ENCODE measurements at regions not wholly inside any gene's neighbourhood (a gene's known extent, or its start where the extent isn't known, plus 50 kb on each side); places are given as distances from the start of the nearest gene placed in this dataset.
"Not testable (repeated sequence)": the region's sequence is repeated elsewhere in the genome, so short reads cannot be mapped to it uniquely, and the experiment has no call there.

DNA sequence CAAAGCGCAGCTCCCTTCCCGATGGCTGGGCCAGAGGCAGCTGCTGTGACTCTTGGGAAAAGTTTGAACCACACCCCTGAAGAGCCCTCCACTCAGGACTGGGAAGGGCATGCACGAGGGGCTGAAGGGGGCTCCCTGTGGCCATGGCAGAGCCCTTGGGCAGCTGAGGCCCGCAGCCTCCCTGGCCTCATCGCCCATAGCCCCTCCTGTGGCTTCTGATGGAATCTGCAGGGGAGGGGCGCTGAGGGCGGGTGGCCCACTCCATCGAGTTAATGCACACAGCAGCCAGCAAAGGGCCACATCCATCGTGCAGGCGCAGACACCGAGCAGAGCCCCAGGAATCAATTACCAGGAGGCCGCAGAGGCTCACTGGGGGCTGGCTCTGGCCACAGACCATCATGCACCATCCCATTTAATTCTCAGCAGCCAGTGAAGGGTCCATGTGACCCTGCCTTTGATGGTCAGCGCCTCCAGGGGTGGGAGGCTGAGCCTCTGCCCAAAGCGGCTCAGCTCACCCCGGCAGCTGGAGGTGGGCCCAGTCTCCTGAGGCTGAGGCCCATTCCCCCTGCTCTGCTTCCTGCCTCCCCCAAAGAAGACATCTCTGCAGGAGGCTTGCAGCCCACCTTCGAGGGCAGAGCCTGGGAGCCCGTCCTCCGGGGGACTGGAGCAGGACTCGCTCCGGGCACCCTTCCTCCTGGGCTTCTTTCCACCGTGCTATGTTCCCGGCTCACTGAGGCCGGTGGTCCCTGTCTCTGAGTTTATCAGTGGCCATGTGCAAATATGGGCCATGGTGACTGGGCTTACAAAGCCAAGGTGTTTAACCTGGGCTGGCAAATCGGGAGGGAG is 1410.2 kb downstream of the BRD1 start:
- WGBS (ENCODE audit: insufficient coverage): 79% methylated on average over 20 of the region's 24 CpGs
- ChIA-PET POLR2A (no interaction called here), CTCF (no interaction called here)
- Histone ChIP-seq H3K4me1 (ENCODE audit: control insufficient read depth in 1 of 2, extremely low read depth in 1 of 2, insufficient read depth in 2 of 2, low read length in 2 of 2) (no peaks in the 10 kb centered on the region), H3K4me3 (ENCODE audit: control insufficient read depth in 1 of 2, extremely low read depth in 1 of 2, low read length in 1 of 2) (no peak overlapping the region), H3K36me3 (ENCODE audit: control insufficient read depth in 2 of 2, extremely low read depth in 1 of 2, insufficient read depth in 1 of 2, low read length in 1 of 2) (no peaks in the 10 kb centered on the region), H3K9me3 (no peaks in the 10 kb centered on the region), H3K27ac (ENCODE audit: low read length) (no peak overlapping the region), H3K27me3 (replicated peaks in 1 of 2; ENCODE audit: control insufficient read depth in 2 of 2, extremely low read depth in 1 of 2, insufficient read depth in 2 of 2, low read length in 1 of 2) (peaks cover 0 to 16% of the 10 kb centered on the region in 2 experiments)
- no peak overlapping the region for H3K4me3 Mint-ChIP-seq
- peaks cover 11 to 19% of the 10 kb centered on the region in 2 donors for H3K27me3 Mint-ChIP-seq
- ATAC-seq (replicated peaks in 1 of 4): no peak
- H3K36me3 Mint-ChIP-seq: no peaks in the 10 kb centered on the region
- DNase-seq: no peak
- H3K9me3 Mint-ChIP-seq: no peaks in the 10 kb centered on the region
- no peak overlapping the region for H3K27ac Mint-ChIP-seq
- H3K4me1 Mint-ChIP-seq: no peaks in the 10 kb centered on the region

DNA sequence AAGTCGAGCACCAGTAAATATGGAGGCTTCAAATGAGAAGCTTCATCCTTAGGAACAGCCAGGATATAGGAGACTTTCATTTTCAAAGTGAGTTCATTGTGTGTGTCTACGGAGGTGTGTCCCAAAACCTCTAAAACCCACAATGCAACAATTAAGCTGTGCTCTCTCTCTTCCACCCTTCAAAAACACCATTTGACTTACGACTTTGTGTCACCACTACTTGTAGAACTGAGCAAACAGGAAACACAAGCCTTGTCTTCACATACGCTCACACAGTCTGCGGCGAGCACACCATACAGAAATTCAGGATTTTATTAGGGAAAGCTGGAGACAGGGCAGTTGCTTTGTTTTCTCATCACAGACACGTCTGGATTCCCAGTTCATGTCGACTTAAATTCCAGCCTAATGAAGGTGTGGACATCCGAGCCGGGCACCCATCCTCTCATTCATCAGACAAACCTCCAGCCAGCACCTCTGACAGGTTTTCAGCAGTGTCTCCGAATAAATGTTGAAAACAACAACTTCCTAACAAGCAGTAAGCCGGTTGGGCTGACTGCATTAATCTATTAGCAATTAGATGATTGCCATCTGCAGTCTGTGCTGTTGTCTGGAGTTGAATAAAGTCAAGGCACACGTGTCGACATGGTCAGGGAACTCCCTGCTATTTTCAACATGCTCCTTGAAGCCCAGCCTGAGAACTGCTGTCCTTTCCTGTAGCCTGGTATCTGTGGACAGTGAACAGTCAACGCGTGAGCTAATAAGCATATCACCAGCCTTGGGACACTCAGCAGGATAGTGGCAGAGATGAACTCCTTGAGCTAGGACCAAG is 1411.1 kb downstream of the BRD1 start:
- Histone ChIP-seq H3K27me3 (replicated peaks in 1 of 2; ENCODE audit: control insufficient read depth in 2 of 2, extremely low read depth in 1 of 2, insufficient read depth in 2 of 2, low read length in 1 of 2) (peaks cover 0 to 16% of the 10 kb centered on the region in 2 experiments), H3K9me3 (no peaks in the 10 kb centered on the region), H3K27ac (ENCODE audit: low read length) (no peak overlapping the region), H3K4me3 (ENCODE audit: control insufficient read depth in 1 of 2, extremely low read depth in 1 of 2, low read length in 1 of 2) (no peak overlapping the region), H3K4me1 (ENCODE audit: control insufficient read depth in 1 of 2, extremely low read depth in 1 of 2, insufficient read depth in 2 of 2, low read length in 2 of 2) (no peaks in the 10 kb centered on the region), H3K36me3 (ENCODE audit: control insufficient read depth in 2 of 2, extremely low read depth in 1 of 2, insufficient read depth in 1 of 2, low read length in 1 of 2) (no peaks in the 10 kb centered on the region)
- H3K27ac Mint-ChIP-seq: no peak overlapping the region
- no peaks in the 10 kb centered on the region for H3K9me3 Mint-ChIP-seq
- H3K36me3 Mint-ChIP-seq: no peaks in the 10 kb centered on the region
- H3K4me3 Mint-ChIP-seq: no peak overlapping the region
- ChIA-PET CTCF (no interaction called here), POLR2A (no interaction called here)
- H3K4me1 Mint-ChIP-seq: no peaks in the 10 kb centered on the region
- DNase-seq (no peak), ATAC-seq (replicated peaks in 1 of 4) (no peak)
- WGBS (ENCODE audit: insufficient coverage): 67% methylated on average over 8 of the region's 16 CpGs
- H3K27me3 Mint-ChIP-seq: peaks cover 12 to 18% of the 10 kb centered on the region in 2 donors

DNA sequence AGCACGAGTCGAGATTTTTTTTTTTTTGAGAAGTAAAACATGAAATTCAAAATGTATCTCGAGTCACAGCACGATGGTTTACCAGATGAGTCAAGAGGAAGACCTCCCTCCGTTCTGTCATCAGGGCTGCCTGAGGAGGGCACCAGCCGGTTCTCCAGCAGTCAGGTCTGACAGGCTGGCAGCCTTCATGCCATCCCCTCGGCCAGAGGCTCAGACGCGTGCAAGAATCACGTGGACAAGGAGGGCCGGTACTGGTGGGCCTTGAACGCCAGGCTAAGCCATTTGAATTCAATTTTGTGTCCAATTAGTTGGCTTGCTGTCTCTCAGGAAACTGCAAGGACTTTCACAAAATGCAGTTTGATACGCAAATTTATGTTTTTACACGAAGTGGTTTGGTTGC is 1412.2 kb downstream of the BRD1 start:
- no peaks in the 10 kb centered on the region for H3K9me3 ChIP-seq
- no peaks in the 10 kb centered on the region for H3K4me1 ChIP-seq (ENCODE audit: control insufficient read depth in 1 of 2, extremely low read depth in 1 of 2, insufficient read depth in 2 of 2, low read length in 2 of 2)
- H3K27me3 ChIP-seq (replicated peaks in 1 of 2; ENCODE audit: control insufficient read depth in 2 of 2, extremely low read depth in 1 of 2, insufficient read depth in 2 of 2, low read length in 1 of 2): peaks cover 0 to 13% of the 10 kb centered on the region in 2 experiments
- WGBS (ENCODE audit: insufficient coverage): 79% methylated on average over 10 of the region's 14 CpGs
- H3K27ac Mint-ChIP-seq: no peak overlapping the region
- no peaks in the 10 kb centered on the region for H3K9me3 Mint-ChIP-seq
- no peaks in the 10 kb centered on the region for H3K36me3 ChIP-seq (ENCODE audit: control insufficient read depth in 2 of 2, extremely low read depth in 1 of 2, insufficient read depth in 1 of 2, low read length in 1 of 2)
- H3K27me3 Mint-ChIP-seq: peaks cover 12 to 14% of the 10 kb centered on the region in 2 donors
- H3K4me3 Mint-ChIP-seq: no peak overlapping the region
- H3K36me3 Mint-ChIP-seq: no peaks in the 10 kb centered on the region
- ChIA-PET CTCF (no interaction called here), POLR2A (no interaction called here)
- no peaks in the 10 kb centered on the region for H3K4me1 Mint-ChIP-seq
- ATAC-seq (replicated peaks in 1 of 4) (no peak), DNase-seq (no peak)
- H3K4me3 ChIP-seq (ENCODE audit: control insufficient read depth in 1 of 2, extremely low read depth in 1 of 2, low read length in 1 of 2): no peak overlapping the region
- no peak overlapping the region for H3K27ac ChIP-seq (ENCODE audit: low read length)

DNA sequence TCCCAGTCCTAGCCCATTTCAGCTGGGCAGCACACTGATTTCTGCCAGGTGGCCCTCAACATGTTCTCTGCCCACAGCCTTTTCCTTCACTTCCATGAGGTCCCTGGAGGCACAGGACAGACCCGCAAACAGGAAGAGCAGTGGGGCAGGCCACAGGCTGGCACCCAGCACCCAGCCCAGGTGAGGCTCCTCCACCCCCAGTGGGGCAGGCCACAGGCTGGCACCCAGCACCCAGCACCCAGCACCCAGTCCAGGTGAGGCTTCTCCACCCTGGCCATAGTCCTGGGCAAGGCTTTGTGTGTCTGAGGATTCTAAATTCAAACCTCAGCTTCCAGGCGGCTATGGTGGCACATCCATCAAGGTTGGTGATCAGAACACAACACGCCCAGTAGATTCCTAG is 1413.0 kb downstream of the BRD1 start:
- DNase-seq: no peak
- H3K27me3 Mint-ChIP-seq: peaks cover 9 to 12% of the 10 kb centered on the region in 2 donors
- ATAC-seq (replicated peaks in 1 of 4): no peak

DNA sequence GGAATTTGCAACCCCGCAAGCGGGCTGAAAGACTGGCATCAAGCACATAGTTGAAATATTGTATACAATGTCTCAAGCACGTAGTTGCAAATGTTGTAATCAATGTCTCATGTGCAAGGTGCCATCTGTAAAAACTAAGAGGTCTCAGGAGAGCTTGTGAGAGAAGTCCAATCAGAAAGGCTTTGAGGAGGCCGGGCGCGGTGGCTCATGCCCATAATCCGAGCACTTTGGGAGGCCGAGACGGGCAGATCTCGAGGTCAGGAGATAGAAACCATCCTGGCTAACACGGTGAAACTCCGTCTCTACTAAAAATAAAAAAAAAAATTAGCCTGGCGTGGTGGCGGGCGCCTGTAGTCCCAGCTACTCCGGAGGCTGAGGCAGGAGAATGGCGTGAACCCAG is 1414.7 kb downstream of the BRD1 start:
- H3K9me3 ChIP-seq; H3K27me3 Mint-ChIP-seq; H3K27ac ChIP-seq (ENCODE audit: low read length); H3K9me3 Mint-ChIP-seq; H3K4me1 Mint-ChIP-seq; H3K27ac Mint-ChIP-seq; ATAC-seq (replicated peaks in 1 of 4); CTCF ChIA-PET; DNase-seq; POLR2A ChIA-PET; H3K4me3 Mint-ChIP-seq; H3K4me1 ChIP-seq (ENCODE audit: control insufficient read depth in 1 of 2, extremely low read depth in 1 of 2, insufficient read depth in 2 of 2, low read length in 2 of 2); H3K4me3 ChIP-seq (ENCODE audit: control insufficient read depth in 1 of 2, extremely low read depth in 1 of 2, low read length in 1 of 2); H3K36me3 ChIP-seq (ENCODE audit: control insufficient read depth in 2 of 2, extremely low read depth in 1 of 2, insufficient read depth in 1 of 2, low read length in 1 of 2); H3K36me3 Mint-ChIP-seq: not testable (repeated sequence)
- H3K27me3 ChIP-seq (replicated peaks in 1 of 2; ENCODE audit: control insufficient read depth in 2 of 2, extremely low read depth in 1 of 2, insufficient read depth in 2 of 2, low read length in 1 of 2): peaks cover 0 to 13% of the 10 kb centered on the region in 2 experiments
- 57% methylated on average over 6 of the region's 17 CpGs for WGBS (ENCODE audit: insufficient coverage)

More for the DNA sequence above, 1413.0 kb downstream of the BRD1 start:
- no peaks in the 10 kb centered on the region for H3K9me3 ChIP-seq
- Mint-ChIP-seq H3K9me3 (no peaks in the 10 kb centered on the region), H3K27ac (no peak overlapping the region), H3K36me3 (no peaks in the 10 kb centered on the region), H3K4me1 (no peaks in the 10 kb centered on the region), H3K4me3 (no peak overlapping the region)
- ChIA-PET POLR2A (no interaction called here), CTCF (interaction anchor here in 1 of 2 donors (0.7 kb wide), 1 partner anchor 124 kb away, joined by 8 read pairs; no protein-coding TSS in a partner anchor)
- H3K4me3 ChIP-seq (ENCODE audit: control insufficient read depth in 1 of 2, extremely low read depth in 1 of 2, low read length in 1 of 2): no peak overlapping the region
- H3K36me3 ChIP-seq (ENCODE audit: control insufficient read depth in 2 of 2, extremely low read depth in 1 of 2, insufficient read depth in 1 of 2, low read length in 1 of 2): no peaks in the 10 kb centered on the region
- H3K27me3 ChIP-seq (replicated peaks in 1 of 2; ENCODE audit: control insufficient read depth in 2 of 2, extremely low read depth in 1 of 2, insufficient read depth in 2 of 2, low read length in 1 of 2): peaks cover 0 to 13% of the 10 kb centered on the region in 2 experiments
- no peak overlapping the region for H3K27ac ChIP-seq (ENCODE audit: low read length)
- WGBS (ENCODE audit: insufficient coverage): 29% methylated on average over 1 of the region's 3 CpGs
- no peaks in the 10 kb centered on the region for H3K4me1 ChIP-seq (ENCODE audit: control insufficient read depth in 1 of 2, extremely low read depth in 1 of 2, insufficient read depth in 2 of 2, low read length in 2 of 2)

DNA sequence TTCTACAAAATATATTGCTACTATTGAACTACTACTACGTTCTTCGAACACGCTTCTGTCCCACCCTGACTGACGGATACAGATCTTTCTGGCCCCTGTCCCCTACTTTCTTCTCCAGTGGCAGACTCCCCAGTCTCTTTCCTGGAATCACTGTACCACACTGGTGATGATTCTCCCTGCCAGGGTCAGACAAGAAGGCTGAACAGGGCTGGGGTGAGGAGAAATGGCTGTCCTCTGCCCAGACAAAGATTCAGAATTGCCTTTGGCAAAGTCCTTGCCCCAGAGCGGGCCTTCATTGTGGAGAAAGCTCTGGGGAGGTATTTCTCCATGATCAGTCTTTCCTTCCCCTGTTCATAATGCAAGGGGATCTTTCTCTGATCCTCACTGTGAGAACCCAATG is 1417.1 kb downstream of the BRD1 start:
- Mint-ChIP-seq H3K9me3 (peaks cover 3 to 13% (median 11%) of the 10 kb centered on the region in 3 donors), H3K36me3 (no peaks in the 10 kb centered on the region), H3K4me3 (no peak overlapping the region), H3K27ac (no peak overlapping the region), H3K4me1 (no peaks in the 10 kb centered on the region), H3K27me3 (peaks cover 5 to 6% of the 10 kb centered on the region in 2 donors)
- no peak overlapping the region for H3K27ac ChIP-seq (ENCODE audit: low read length)
- DNase-seq (no peak), ATAC-seq (replicated peaks in 1 of 4) (no peak)
- H3K27me3 ChIP-seq (replicated peaks in 1 of 2; ENCODE audit: control insufficient read depth in 2 of 2, extremely low read depth in 1 of 2, insufficient read depth in 2 of 2, low read length in 1 of 2): peaks cover 0 to 6% of the 10 kb centered on the region in 2 experiments
- CTCF ChIA-PET: no interaction called here
- no peaks in the 10 kb centered on the region for H3K4me1 ChIP-seq (ENCODE audit: control insufficient read depth in 1 of 2, extremely low read depth in 1 of 2, insufficient read depth in 2 of 2, low read length in 2 of 2)
- POLR2A ChIA-PET: no interaction called here
- H3K9me3 ChIP-seq: no peaks in the 10 kb centered on the region
- no CpG with 5 or more reads among the region's 5 CpGs for WGBS (ENCODE audit: insufficient coverage)
- H3K36me3 ChIP-seq (ENCODE audit: control insufficient read depth in 2 of 2, extremely low read depth in 1 of 2, insufficient read depth in 1 of 2, low read length in 1 of 2): no peaks in the 10 kb centered on the region
- no peak overlapping the region for H3K4me3 ChIP-seq (ENCODE audit: control insufficient read depth in 1 of 2, extremely low read depth in 1 of 2, low read length in 1 of 2)

All from T-cell (primary cell).